PC-3 (cell line): ENCODE measurements at regions not wholly inside any gene's neighbourhood (a gene's known extent, or its start where the extent isn't known, plus 50 kb on each side); places are given as distances from the start of the nearest gene placed in this dataset.

Experiments
- CTCF ChIP-seq: fragments of 300-600 bp; sonication (generic); conservative IDR thresholded peaks from 2 replicates; pipeline ENCODE4 v1.5.1; 2017; ENCODE audit warnings: antibody characterized with exemption, low read depth, mild to moderate bottlenecking, low read length
- EZH2 ChIP-seq: fragments of 300-600 bp; sonication (generic); IDR thresholded peaks from one replicate; pipeline ENCODE4 v1.6.1; 2017; ENCODE audit warnings: antibody characterized with exemption, mild to moderate bottlenecking, low read length; ENCODE audit not compliant: unreplicated experiment

GRCh38 chr5:71834601-71835000 lies 115.5 kb downstream of the CARTPT start:
- TF ChIP-seq EZH2 (no peak), CTCF (no peak)
